HG03139 (cell line): ENCODE measurements at regions not wholly inside any gene's neighbourhood (a gene's known extent, or its start where the extent isn't known, plus 50 kb on each side); places are given as distances from the start of the nearest gene placed in this dataset.
"Not testable (repeated sequence)": the region's sequence is repeated elsewhere in the genome, so short reads cannot be mapped to it uniquely, and the experiment has no call there.

ENCODE experiments used
- ATAC-seq: cut with Tn5 transposase; IDR thresholded peaks from one replicate; pipeline ENCODE4 v1.9.1; 2021; ENCODE audit not compliant: unreplicated experiment

- ATAC-seq, result not testable (repeated sequence)
Observed at GRCh38 chr4:69013933-69014332, 62.3 kb upstream of the UGT2A3 start.

GRCh38 chr4:69017986-69018385, 66.4 kb upstream of the UGT2A3 start:
- not testable (repeated sequence) for ATAC-seq

- not testable (repeated sequence) for ATAC-seq
Observed at GRCh38 chr4:69019538-69020461, 68.2 kb upstream of the UGT2A3 start.

DNA sequence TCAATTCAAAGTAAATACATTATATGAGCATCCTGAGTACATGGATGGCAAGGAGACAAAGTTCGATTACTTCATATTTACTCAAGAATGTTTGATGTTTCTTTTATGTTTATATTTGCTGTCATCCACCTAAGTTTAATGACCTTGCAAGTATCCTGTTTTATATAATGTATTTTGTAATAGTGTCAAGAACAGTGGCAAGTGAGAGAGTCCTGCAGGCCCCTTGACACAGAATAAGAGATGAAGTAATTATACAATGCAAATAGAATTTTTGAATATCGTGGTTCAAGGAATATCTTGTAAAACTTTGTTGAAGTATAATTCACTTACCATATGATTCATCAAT, 68.8 kb upstream of the UGT2A3 start:
- ATAC-seq, result not testable (repeated sequence)

DNA sequence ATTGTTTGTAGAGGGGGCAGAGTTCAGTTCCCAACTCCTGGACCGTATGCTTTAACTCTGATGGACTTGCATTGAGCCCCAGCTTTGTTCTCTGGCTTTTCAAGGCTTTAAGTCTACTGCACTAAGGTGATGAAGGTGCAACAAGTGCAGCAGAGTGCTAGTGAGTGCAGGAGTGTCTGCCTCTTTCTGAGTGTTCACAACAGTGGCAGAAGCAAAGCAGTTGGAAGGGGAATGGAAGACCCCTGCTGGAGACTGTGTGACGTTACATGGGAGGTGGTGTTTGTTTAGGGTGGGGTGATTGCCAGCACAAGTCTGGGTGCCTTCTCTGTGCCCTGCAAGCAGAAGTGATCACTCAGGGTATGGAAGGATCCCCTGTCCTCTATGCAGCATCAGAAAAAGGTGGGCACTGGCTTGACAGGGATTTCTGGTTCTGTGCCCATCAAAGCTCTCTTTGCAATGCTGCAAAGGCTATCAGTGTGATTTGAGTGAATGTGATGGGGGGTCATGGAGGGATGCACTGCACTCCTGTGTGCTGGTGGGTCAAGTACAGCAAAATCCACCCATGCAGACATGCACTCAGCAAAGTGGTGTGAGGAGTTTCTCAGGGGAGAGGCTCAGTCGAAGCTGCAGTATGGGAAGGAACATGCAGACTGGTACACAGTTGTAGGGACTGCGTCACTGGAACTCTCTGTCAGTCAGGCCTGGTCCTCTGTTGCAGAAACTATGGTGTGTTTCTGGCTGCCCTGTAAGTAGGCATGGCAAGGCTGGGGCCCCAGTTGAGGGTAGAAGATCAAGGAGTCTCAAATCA, 70.9 kb upstream of the UGT2B7 start:
- peak; percentile 73 for ATAC-seq

- no peak for ATAC-seq
Observed at GRCh38 chr4:69025999-69026387, 70.3 kb upstream of the UGT2B7 start.

DNA sequence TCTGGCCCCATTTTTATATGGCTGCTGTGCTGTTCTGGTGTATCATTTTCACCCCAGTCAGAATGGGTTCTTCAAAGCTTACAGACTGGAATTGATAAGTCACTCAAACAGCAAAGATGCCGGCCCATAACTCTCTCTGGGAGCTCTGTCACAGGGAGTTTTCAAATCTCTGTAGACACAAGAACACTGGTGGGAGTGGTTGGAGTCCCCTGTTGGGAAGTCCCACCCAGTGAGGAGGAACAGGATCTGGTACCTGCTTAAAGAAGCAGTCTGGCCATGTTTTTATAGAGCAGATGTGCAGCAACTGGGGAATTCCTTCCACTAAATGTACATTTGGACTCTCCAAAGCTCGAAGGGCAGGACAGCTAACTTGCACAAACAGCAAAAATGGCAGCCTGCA, 69.3 kb upstream of the UGT2B7 start:
- no peak for ATAC-seq

DNA sequence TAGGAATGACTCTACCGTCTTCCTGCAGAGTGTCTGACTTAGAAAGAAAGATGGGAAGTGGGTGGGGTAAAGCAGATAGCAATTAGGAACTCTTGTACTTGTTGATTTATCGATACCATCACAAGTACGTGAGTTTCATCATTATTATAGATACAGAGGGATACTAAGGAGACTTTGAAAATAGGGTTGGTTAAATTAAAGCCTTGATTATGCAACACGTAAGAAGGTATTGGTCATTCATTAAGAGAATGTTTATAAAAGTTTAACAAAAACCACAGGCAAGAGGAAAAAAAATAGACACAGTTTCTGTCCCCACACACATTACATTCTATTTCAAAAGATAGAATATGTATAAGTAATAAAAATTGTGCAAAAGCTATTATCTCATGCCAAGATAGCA, 65.9 kb upstream of the UGT2B7 start:
- no peak for ATAC-seq

DNA sequence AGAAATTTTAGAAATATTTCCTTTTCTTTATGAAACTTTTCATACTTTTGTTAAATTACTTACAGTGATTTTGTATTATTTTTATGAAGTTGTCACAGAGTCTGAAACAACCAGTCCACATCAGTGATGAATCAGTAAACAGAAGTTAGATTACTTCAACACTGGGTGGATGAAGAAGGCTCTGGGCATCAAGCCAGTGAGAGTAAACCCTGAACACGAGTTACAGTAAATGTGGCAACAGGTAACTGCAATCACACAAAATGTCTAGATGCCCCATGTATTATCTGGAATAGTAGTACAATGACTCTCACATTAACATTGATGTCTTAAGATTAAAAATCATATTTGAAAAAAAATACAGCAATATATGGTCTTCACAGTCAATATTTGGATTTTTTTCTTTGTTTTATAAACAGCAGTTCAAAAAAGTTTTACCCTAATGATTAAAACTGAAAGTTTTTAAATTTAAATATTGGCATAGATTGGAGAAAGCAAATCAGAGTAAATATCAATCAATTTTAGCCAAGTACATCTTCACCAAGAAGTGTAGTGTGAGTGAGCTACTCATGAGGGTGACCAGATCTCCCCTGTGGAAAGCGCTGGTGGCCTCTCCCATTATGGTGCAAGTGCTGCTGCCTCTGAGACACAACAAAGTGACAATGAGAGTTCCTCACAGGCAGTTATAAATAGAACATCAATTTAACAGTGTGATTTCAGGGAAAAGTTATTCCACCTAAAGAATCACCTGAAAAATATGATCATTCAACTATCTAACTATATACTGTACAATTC, 63.2 kb upstream of the UGT2B7 start:
- no peak for ATAC-seq

DNA sequence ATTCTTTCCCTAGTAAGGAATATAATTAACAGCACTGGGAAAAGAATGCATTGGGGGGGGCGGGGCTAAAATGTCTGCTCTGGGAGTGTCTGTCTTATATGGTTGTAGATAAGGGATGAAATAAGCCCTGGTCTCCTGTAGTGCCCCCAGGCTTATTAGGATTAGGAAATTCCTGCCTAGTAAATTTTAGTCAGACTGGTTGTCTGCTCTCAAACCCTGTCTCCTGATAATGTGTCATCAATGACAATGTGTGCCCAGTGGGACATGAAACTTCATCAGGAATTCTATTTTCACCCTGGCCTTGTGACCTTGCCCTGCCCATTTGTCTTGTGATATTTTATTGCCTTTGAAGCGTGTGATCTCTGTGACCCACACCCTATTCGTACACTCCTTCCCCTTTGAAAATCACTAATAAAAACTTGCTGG, 61.9 kb upstream of the UGT2B7 start:
- not testable (repeated sequence) for ATAC-seq

DNA sequence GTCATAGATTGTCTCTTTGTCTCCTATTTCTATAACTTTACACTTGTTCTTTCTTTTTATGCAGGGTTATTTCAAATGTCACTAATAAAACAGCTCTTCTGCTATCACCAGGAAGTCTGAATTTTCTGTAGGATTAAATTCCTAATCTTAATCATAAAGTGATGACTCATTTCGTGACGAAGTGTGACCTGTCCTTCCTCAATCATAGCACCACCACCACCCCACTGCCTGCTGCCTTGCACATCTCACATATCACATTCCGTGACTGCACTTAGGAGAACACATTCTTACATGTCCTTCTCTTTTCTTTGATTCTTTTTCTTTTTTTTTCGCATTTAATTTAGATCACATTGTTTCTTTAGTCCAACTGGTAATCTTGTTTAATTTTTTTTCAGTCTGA, 57.7 kb upstream of the UGT2B7 start:
- ATAC-seq, result no peak

GRCh38 chr4:69039071-69039470, 57.2 kb upstream of the UGT2B7 start:
- ATAC-seq, result no peak

GRCh38 chr4:69044247-69044646, 52.0 kb upstream of the UGT2B7 start:
- no peak for ATAC-seq
